Stomach (tissue), 4 donors: ENCODE measurements at regions not wholly inside any gene's neighbourhood (a gene's known extent, or its start where the extent isn't known, plus 50 kb on each side); places are given as distances from the start of the nearest gene placed in this dataset.

Source experiments
- CTCF ChIP-seq, 7 experiments: fragments of 450-650 bp in 4 of 7; fragments of 200-600 bp in 3 of 7; sonication (generic) in 3 of 7; IDR thresholded peaks; one replicate each; pipeline ENCODE4 v1.5.1; 2016 to 2019; ENCODE audit warnings: antibody characterized with exemption in 7 of 7, control low read depth in 2 of 7, mild to moderate bottlenecking in 1 of 7
- POLR2A ChIP-seq, 4 donors: fragments of 450-650 bp; IDR thresholded peaks; one replicate each; pipeline ENCODE4 v1.6.1; 2016; ENCODE audit warnings: antibody characterized with exemption in 4 of 4, control low read depth in 2 of 4, mild to moderate bottlenecking in 1 of 4, moderate library complexity in 1 of 4
- POLR2AphosphoS5 ChIP-seq, 3 donors: sonication (generic); formaldehyde crosslinking; IDR thresholded peaks; one replicate each; pipeline ENCODE4 v1.6.1; 2016; ENCODE audit warnings: antibody characterized with exemption in 3 of 3

GRCh38 chr15:85870216-85871014 lies 75.7 kb upstream of the KLHL25 start:
- TF ChIP-seq CTCF (IDR thresholded peaks at IDR 0.05) = no peak
- no peak for TF ChIP-seq POLR2A (IDR thresholded peaks at IDR 0.05)
- TF ChIP-seq POLR2AphosphoS5 (IDR thresholded peaks at IDR 0.05) = no peak
